SK-N-SH (cell line): ENCODE measurements at regions not wholly inside any gene's neighbourhood (a gene's known extent, or its start where the extent isn't known, plus 50 kb on each side); places are given as distances from the start of the nearest gene placed in this dataset.

Experiments used
- CTCF ChIA-PET: fragments of 300-600, 350-600 bp; formaldehyde crosslinking; extraction: SDS; loops from one replicate; lab custom pipeline; 2021; lab: Yijun Ruan, JAX
- POLR2A ChIA-PET: fragments of 350-600 bp; sonication (Branson Sonifier 250); formaldehyde crosslinking; extraction: SDS; loops from one replicate; lab custom pipeline; 2020; ENCODE audit warnings: antibody characterized with exemption, inconsistent platforms; lab: Yijun Ruan, JAX
- DNase-seq: peaks from one replicate; pipeline ENCODE4 v3.0.0; 2012
- H2AFZ ChIP-seq: fragments of 200-600 bp; sonication (generic); 2 replicates; pipeline ENCODE4 v1.8.1; 2016; ENCODE audit warnings: antibody characterized with exemption, mild to moderate bottlenecking, low read depth
- H3F3A ChIP-seq: fragments of 200-600 bp; sonication (generic); replicated peaks from 2 replicates; pipeline ENCODE3; 2016; ENCODE audit warnings: antibody characterized with exemption, mild to moderate bottlenecking; ENCODE audit not compliant: insufficient read depth
- H3K27ac ChIP-seq, 2 experiments: fragments of 200-500 bp in 1 of 2; fragments of 200-600 bp in 1 of 2; sonication (Bioruptor generic) in 1 of 2; sonication (generic), shearing (Covaris generic) in 1 of 2; 2 replicates each; pipeline versions ENCODE4 v1.5.1 to v1.6.1; 2014 to 2016; ENCODE audit warnings: low read depth in 2 of 2, inconsistent platforms in 1 of 2, low read length in 1 of 2, mild to moderate bottlenecking in 1 of 2, mixed read lengths in 1 of 2
- H3K27me3 ChIP-seq: fragments of 200-600 bp; sonication (generic), shearing (Covaris generic); 2 replicates; pipeline ENCODE4 v1.6.1; 2016; ENCODE audit warnings: mixed run types; ENCODE audit not compliant: insufficient read depth
- H3K36me3 ChIP-seq, 2 experiments: fragments of 200-500 bp in 1 of 2; fragments of 200-600 bp in 1 of 2; sonication (Bioruptor generic) in 1 of 2; sonication (generic) in 1 of 2; replicated peaks in 1 of 2; 2 replicates each; pipeline versions ENCODE3 to v1.5.1; 2014 to 2016; ENCODE audit warnings: low read length in 1 of 2, mild to moderate bottlenecking in 1 of 2; ENCODE audit not compliant: insufficient read depth in 2 of 2, control insufficient read depth in 1 of 2
- H3K4me1 ChIP-seq, 2 experiments: fragments of 200-500 bp in 1 of 2; fragments of 200-600 bp in 1 of 2; sonication (Bioruptor generic) in 1 of 2; sonication (generic), shearing (Covaris generic) in 1 of 2; 2 replicates each; pipeline versions ENCODE4 v1.5.1 to v1.6.1; 2014 to 2016; ENCODE audit warnings: low read depth in 1 of 2, low read length in 1 of 2, mixed run types in 1 of 2; ENCODE audit not compliant: insufficient read depth in 2 of 2, control insufficient read depth in 1 of 2
- H3K4me2 ChIP-seq: fragments of 200-600 bp; sonication (generic), shearing (Covaris generic); 2 replicates; pipeline ENCODE4 v1.6.1; 2017; ENCODE audit warnings: mixed run types
- H3K4me3 ChIP-seq, 2 experiments: fragments of 200-500 bp in 1 of 2; fragments of 200-600 bp in 1 of 2; sonication (Bioruptor generic) in 1 of 2; sonication (generic), shearing (Covaris generic) in 1 of 2; 2 replicates each; pipeline versions ENCODE4 v1.5.1 to v1.8.1; 2014 to 2016; ENCODE audit warnings: low read depth in 2 of 2, inconsistent platforms in 1 of 2, low read length in 1 of 2, mild to moderate bottlenecking in 1 of 2, mixed read lengths in 1 of 2, moderate library complexity in 1 of 2
- H3K79me2 ChIP-seq: fragments of 200-600 bp; sonication (generic); 2 replicates; pipeline ENCODE4 v1.8.1; 2017; ENCODE audit warnings: mild to moderate bottlenecking; ENCODE audit not compliant: insufficient read depth
- H3K9ac ChIP-seq: fragments of 200-600 bp; sonication (generic); 2 replicates; pipeline ENCODE4 v1.6.1; 2017; ENCODE audit warnings: mixed run types
- H3K9me2 ChIP-seq: fragments of 200-600 bp; sonication (generic); 2 replicates; pipeline ENCODE4 v1.6.1; 2017; ENCODE audit warnings: mixed run types
- H3K9me3 ChIP-seq: fragments of 200-600 bp; sonication (generic); 2 replicates; pipeline ENCODE4 v1.6.1; 2017; ENCODE audit warnings: mixed run types, mild to moderate bottlenecking, moderate library complexity
- H4K20me1 ChIP-seq: fragments of 200-600 bp; sonication (generic); 2 replicates; pipeline ENCODE4 v1.6.1; 2017; ENCODE audit warnings: mild to moderate bottlenecking, mixed run types; ENCODE audit not compliant: insufficient read depth
- CHD2 ChIP-seq: fragments of 150-350 bp; IDR thresholded peaks from 2 replicates; pipeline ENCODE4 v1.6.1; 2018; ENCODE audit warnings: low read length; ENCODE audit not compliant: partially characterized antibody
- EP300 ChIP-seq, 2 experiments: IDR thresholded peaks; 2 replicates each; pipeline versions ENCODE4 v1.4.0 to v1.6.1; 2012; ENCODE audit warnings: borderline replicate concordance in 1 of 2, low read depth in 1 of 2, low read length in 1 of 2
- EZH2phosphoT487 ChIP-seq: fragments of 200-600 bp; sonication (generic); IDR thresholded peaks from 2 replicates; pipeline ENCODE4 v1.6.1; 2017; ENCODE audit warnings: low read depth, mixed run types, mild to moderate bottlenecking, antibody characterized with exemption, moderate library complexity, borderline replicate concordance
- FOSL2 ChIP-seq: IDR thresholded peaks from 2 replicates; pipeline ENCODE4 v1.4.0; 2012; ENCODE audit warnings: low read depth, mild to moderate bottlenecking, moderate library complexity, borderline replicate concordance
- GABPA ChIP-seq: IDR thresholded peaks from 2 replicates; pipeline ENCODE4 v1.4.0; 2012; ENCODE audit warnings: low read depth, mild to moderate bottlenecking
- GATA2 ChIP-seq: sonication (generic); formaldehyde crosslinking; IDR thresholded peaks from 2 replicates; pipeline ENCODE4 v1.5.0; 2020; ENCODE audit warnings: mild to moderate bottlenecking, missing genetic modification reagents
- IRF3 ChIP-seq: fragments of 150-350 bp; IDR thresholded peaks from 2 replicates; pipeline ENCODE4 v1.6.1; 2016; ENCODE audit warnings: mild to moderate bottlenecking, low read depth, low read length
- JUND ChIP-seq: IDR thresholded peaks from 2 replicates; pipeline ENCODE4 v1.4.0; 2012
- MEF2A ChIP-seq: IDR thresholded peaks from 2 replicates; pipeline ENCODE4 v1.4.0; 2012; ENCODE audit warnings: low read depth, borderline replicate concordance
- MXI1 ChIP-seq: IDR thresholded peaks from 2 replicates; pipeline ENCODE4 v1.6.1; 2012; ENCODE audit warnings: mild to moderate bottlenecking, low read depth, low read length, improper control_type of control experiment
- POLR2AphosphoS5 ChIP-seq: IDR thresholded peaks from 2 replicates; pipeline ENCODE4 v1.6.1; 2012; ENCODE audit warnings: low read depth, low read length
- RCOR1 ChIP-seq: fragments of 150-350 bp; IDR thresholded peaks from 2 replicates; pipeline ENCODE4 v1.6.1; 2017; ENCODE audit warnings: antibody characterized with exemption, low read length
- RFX5 ChIP-seq: IDR thresholded peaks from 2 replicates; pipeline ENCODE4 v1.6.1; 2012; ENCODE audit warnings: mild to moderate bottlenecking, improper control_type of control experiment, low read length
- TAF1 ChIP-seq: IDR thresholded peaks from 2 replicates; pipeline ENCODE4 v1.6.1; 2012; ENCODE audit warnings: low read depth, mild to moderate bottlenecking, low read length, moderate library complexity, borderline replicate concordance
- USF1 ChIP-seq: IDR thresholded peaks from 2 replicates; pipeline ENCODE4 v1.4.0; 2012; ENCODE audit warnings: low read depth, borderline replicate concordance
- USF2 ChIP-seq: fragments of 150-350 bp; IDR thresholded peaks from 2 replicates; pipeline ENCODE4 v1.6.1; 2017; ENCODE audit warnings: antibody characterized with exemption, low read length, low read depth, borderline replicate concordance
- YY1 ChIP-seq: IDR thresholded peaks from 2 replicates; pipeline ENCODE4 v1.4.0; 2012; ENCODE audit warnings: low read depth, mild to moderate bottlenecking
- WGBS: methylation state at CpG from one replicate; pipeline ENCODE4 v1.1.6; 2017; ENCODE audit warnings: low lambda C conversion rate; 5-methylcytosine and 5-hydroxymethylcytosine counted together

- Histone ChIP-seq H3K4me2 (no peak overlapping the region), H3F3A (no peaks in the 10 kb centered on the region), H3K4me3 (no peak overlapping the region), H2AFZ (0 out of 2 replicates have a peak overlapping the region, but pooled peaks have one; percentile 38), H3K4me1 (no peaks in the 10 kb centered on the region), H3K9me3 (peaks cover 4% of the 10 kb centered on the region; the same call in 1 of the 2 replicates), H4K20me1 (no peaks in the 10 kb centered on the region), H3K9me2 (no peaks in the 10 kb centered on the region), H3K9ac (no peak overlapping the region), H3K27me3 (no peaks in the 10 kb centered on the region), H3K36me3 (no peaks in the 10 kb centered on the region), H3K79me2 (no peaks in the 10 kb centered on the region), H3K27ac (no peak overlapping the region)
- CTCF ChIA-PET: no interaction called here
- WGBS: 78% methylated on average over 7 of the region's 7 CpGs
- no peak for TF ChIP-seq GABPA
- TF ChIP-seq POLR2AphosphoS5: no peak
- POLR2A ChIA-PET: no interaction called here
- DNase-seq: no peak
Observed at GRCh38 chr1:103170609-103171008, 62.3 kb upstream of the COL11A1 start.

- peaks cover 4% of the 10 kb centered on the region; the same call in 1 of the 2 replicates for H3K9me3 ChIP-seq
- H4K20me1 ChIP-seq: no peaks in the 10 kb centered on the region
- H3F3A ChIP-seq: no peaks in the 10 kb centered on the region
- POLR2A ChIA-PET: no interaction called here
- H3K4me1 ChIP-seq: no peaks in the 10 kb centered on the region; a peak in 1 of 4 replicates
- DNase-seq: peak; percentile 2
- no peak overlapping the region for H3K27ac ChIP-seq
- H3K9me2 ChIP-seq: peaks cover 10% of the 10 kb centered on the region; the same call in 1 of the 2 replicates
- H3K4me3 ChIP-seq: no peak overlapping the region
- no peak overlapping the region for H3K9ac ChIP-seq
- no peaks in the 10 kb centered on the region for H3K36me3 ChIP-seq
- CTCF ChIA-PET: interaction anchor here (0.5 to 1.4 kb wide), 4 partner anchors 23 to 1483 kb away, joined by 3 read pairs; no protein-coding TSS in a partner anchor
- WGBS: 54% methylated on average over 2 of the region's 2 CpGs
- H2AFZ ChIP-seq: no peak overlapping the region
- no peak overlapping the region for H3K4me2 ChIP-seq
- H3K79me2 ChIP-seq: no peaks in the 10 kb centered on the region
- TF ChIP-seq YY1: no peak
- H3K27me3 ChIP-seq: no peaks in the 10 kb centered on the region
Observed at GRCh38 chr1:103162360-103162759, 54.0 kb upstream of the COL11A1 start.

GRCh38 chr1:103160281-103160680 lies 52.0 kb upstream of the COL11A1 start:
- H3K9ac ChIP-seq: no peak overlapping the region
- CTCF ChIA-PET: interaction anchor here (1.7 kb wide), 1 partner anchor 54 kb away, joined by 3 read pairs; no protein-coding TSS in a partner anchor
- H3K27ac ChIP-seq: no peak overlapping the region
- 89% methylated on average over 1 of the region's 1 CpG for WGBS
- no peaks in the 10 kb centered on the region for H3K9me3 ChIP-seq
- peaks cover 10% of the 10 kb centered on the region; the same call in 1 of the 2 replicates for H3K9me2 ChIP-seq
- H4K20me1 ChIP-seq: no peaks in the 10 kb centered on the region
- peaks cover 4% of the 10 kb centered on the region for H3F3A ChIP-seq
- H3K27me3 ChIP-seq: no peaks in the 10 kb centered on the region
- TF ChIP-seq POLR2AphosphoS5: no peak
- TF ChIP-seq MXI1: no peak
- TF ChIP-seq GATA2: no peak
- no peak for TF ChIP-seq JUND
- TF ChIP-seq MEF2A: no peak
- no peak for TF ChIP-seq IRF3
- no peak for TF ChIP-seq EZH2phosphoT487
- no peak for TF ChIP-seq EP300 (IDR thresholded peaks at IDR 0.05; ENCODE audit: borderline replicate concordance in 1 of 2, low read depth in 1 of 2, low read length in 1 of 2)
- TF ChIP-seq TAF1: no peak
- no peak for TF ChIP-seq GABPA
- TF ChIP-seq RCOR1: no peak
- no peak for TF ChIP-seq FOSL2
- TF ChIP-seq RFX5: no peak
- no peak for TF ChIP-seq USF1
- no peak for TF ChIP-seq USF2
- no peak for TF ChIP-seq CHD2
- TF ChIP-seq, all 33 proteins: peak for 0
- no peak overlapping the region for H3K4me3 ChIP-seq
- peak overlapping the region; percentile 76; the same call in 1 of the 2 replicates for H2AFZ ChIP-seq
- POLR2A ChIA-PET: no interaction called here
- no peaks in the 10 kb centered on the region for H3K36me3 ChIP-seq
- H3K79me2 ChIP-seq: no peaks in the 10 kb centered on the region
- no peaks in the 10 kb centered on the region; a peak in 1 of 4 replicates for H3K4me1 ChIP-seq
- no peak for DNase-seq
- H3K4me2 ChIP-seq: no peak overlapping the region
